Fibroblast of lung (primary cell): ENCODE measurements at regions not wholly inside any gene's neighbourhood (a gene's known extent, or its start where the extent isn't known, plus 50 kb on each side); places are given as distances from the start of the nearest gene placed in this dataset.

Source experiments
- DNase-seq, 2 donors: peaks; one replicate each; pipeline versions ENCODE4 v3.0.0 to v3.0.0-alpha.2; 2010; ENCODE audit warnings: low read depth in 2 of 2
- H2AFZ ChIP-seq: 2 replicates; pipeline ENCODE4 v1.5.1; 2012; ENCODE audit warnings: low read length, control low read depth, inconsistent platforms
- H3K27ac ChIP-seq: 2 replicates; pipeline ENCODE4 v1.5.1; 2011; ENCODE audit warnings: low read length, control low read depth; ENCODE audit not compliant: insufficient read depth
- H3K27me3 ChIP-seq: 2 replicates; pipeline ENCODE4 v1.5.1; 2011; ENCODE audit warnings: mild to moderate bottlenecking, low read length; ENCODE audit not compliant: control insufficient read depth, insufficient read depth
- H3K36me3 ChIP-seq: 2 replicates; pipeline ENCODE4 v1.5.1; 2011; ENCODE audit warnings: low read length; ENCODE audit not compliant: control insufficient read depth, insufficient read depth
- H3K4me1 ChIP-seq: 2 replicates; pipeline ENCODE4 v1.5.1; 2011; ENCODE audit warnings: low read length; ENCODE audit not compliant: control insufficient read depth, insufficient read depth; ENCODE audit errors: extremely low read depth
- H3K4me2 ChIP-seq: 2 replicates; pipeline ENCODE4 v1.5.1; 2011; ENCODE audit warnings: low read length, control low read depth; ENCODE audit not compliant: insufficient read depth; ENCODE audit errors: extremely low read depth
- H3K4me3 ChIP-seq, 4 experiments: fragments of 200-600 bp in 1 of 4; sonication (generic) in 1 of 4; replicated peaks in 1 of 4; 2 replicates each; pipeline ENCODE4 v1.5.1; 2011 to 2016; ENCODE audit warnings: low read length in 4 of 4, low read depth in 3 of 4, mild to moderate bottlenecking in 3 of 4, control low read depth in 2 of 4, inconsistent platforms in 1 of 4, mixed read lengths in 1 of 4; ENCODE audit not compliant: insufficient read depth in 1 of 4; ENCODE audit errors: control extremely low read depth in 1 of 4
- H3K79me2 ChIP-seq: 2 replicates; pipeline ENCODE4 v1.5.1; 2012; ENCODE audit warnings: mild to moderate bottlenecking, low read length, inconsistent platforms; ENCODE audit not compliant: control insufficient read depth, insufficient read depth
- H3K9ac ChIP-seq: 2 replicates; pipeline ENCODE4 v1.5.1; 2011; ENCODE audit warnings: mild to moderate bottlenecking, low read length, control low read depth; ENCODE audit not compliant: insufficient read depth
- H3K9me3 ChIP-seq: 2 replicates; pipeline ENCODE4 v1.5.1; 2012; ENCODE audit warnings: low read depth, low read length; ENCODE audit not compliant: control insufficient read depth, insufficient read depth
- H4K20me1 ChIP-seq: 2 replicates; pipeline ENCODE4 v1.5.1; 2011; ENCODE audit warnings: low read length; ENCODE audit not compliant: control insufficient read depth, insufficient read depth; ENCODE audit errors: extremely low read depth
- EZH2 ChIP-seq: IDR thresholded peaks from 2 replicates; pipeline ENCODE4 v1.5.1; 2012; ENCODE audit warnings: low read length, control low read depth, mild to moderate bottlenecking; ENCODE audit errors: missing control alignments
- TF ChIP-seq, protein P1 (sequence below), 2 donors: IDR thresholded peaks in 1 of 2; conservative IDR thresholded peaks in 1 of 2; 1 replicate in 1 of 2; 2 replicates in 1 of 2; pipeline ENCODE4 v1.5.1; 2011 to 2012; ENCODE audit warnings: low read length in 2 of 2, control low read depth in 1 of 2, inconsistent platforms in 1 of 2, low read depth in 1 of 2, mild to moderate bottlenecking in 1 of 2

DNA sequence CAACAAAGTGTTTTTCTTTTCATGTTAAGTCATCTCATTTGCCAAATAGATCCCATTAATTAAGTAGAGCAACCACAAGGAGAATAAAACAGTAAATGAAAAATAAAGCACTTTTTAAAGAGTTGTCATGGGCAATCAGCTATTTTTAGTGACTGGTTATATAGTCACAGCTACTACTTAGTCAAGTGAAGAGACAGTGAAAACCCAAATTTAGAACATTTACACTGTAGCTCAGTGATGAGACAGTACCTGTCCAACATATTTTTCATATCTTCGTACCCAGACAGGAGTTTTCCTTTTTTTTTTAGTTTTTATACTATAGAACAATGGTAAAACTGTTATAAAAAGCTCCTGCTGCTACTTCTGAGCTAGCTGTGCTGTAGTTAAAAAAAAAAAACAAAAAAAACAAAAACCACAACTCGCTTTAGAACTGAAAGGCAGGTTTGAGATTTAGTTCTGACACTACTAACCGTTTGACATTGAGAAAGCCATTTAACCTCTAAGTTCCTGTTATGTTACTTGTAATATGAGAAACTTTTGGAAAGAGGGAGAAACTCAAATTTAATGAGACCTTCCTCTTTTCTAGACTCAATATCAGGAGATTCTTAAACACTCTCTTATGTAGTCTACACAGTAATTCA lies 777.5 kb downstream of the ADGRL2 start:
- Histone ChIP-seq H3K27ac (no peak overlapping the region), H2AFZ (no peak overlapping the region), H3K79me2 (no peaks in the 10 kb centered on the region), H3K4me2 (no peak overlapping the region), H3K9ac (no peak overlapping the region), H3K4me1 (no peaks in the 10 kb centered on the region), H3K4me3 (no peak overlapping the region), H3K27me3 (no peaks in the 10 kb centered on the region), H4K20me1 (no peaks in the 10 kb centered on the region), H3K36me3 (no peaks in the 10 kb centered on the region), H3K9me3 (no peaks in the 10 kb centered on the region)
- TF ChIP-seq EZH2: no peak
- TF ChIP-seq, protein P1, sequence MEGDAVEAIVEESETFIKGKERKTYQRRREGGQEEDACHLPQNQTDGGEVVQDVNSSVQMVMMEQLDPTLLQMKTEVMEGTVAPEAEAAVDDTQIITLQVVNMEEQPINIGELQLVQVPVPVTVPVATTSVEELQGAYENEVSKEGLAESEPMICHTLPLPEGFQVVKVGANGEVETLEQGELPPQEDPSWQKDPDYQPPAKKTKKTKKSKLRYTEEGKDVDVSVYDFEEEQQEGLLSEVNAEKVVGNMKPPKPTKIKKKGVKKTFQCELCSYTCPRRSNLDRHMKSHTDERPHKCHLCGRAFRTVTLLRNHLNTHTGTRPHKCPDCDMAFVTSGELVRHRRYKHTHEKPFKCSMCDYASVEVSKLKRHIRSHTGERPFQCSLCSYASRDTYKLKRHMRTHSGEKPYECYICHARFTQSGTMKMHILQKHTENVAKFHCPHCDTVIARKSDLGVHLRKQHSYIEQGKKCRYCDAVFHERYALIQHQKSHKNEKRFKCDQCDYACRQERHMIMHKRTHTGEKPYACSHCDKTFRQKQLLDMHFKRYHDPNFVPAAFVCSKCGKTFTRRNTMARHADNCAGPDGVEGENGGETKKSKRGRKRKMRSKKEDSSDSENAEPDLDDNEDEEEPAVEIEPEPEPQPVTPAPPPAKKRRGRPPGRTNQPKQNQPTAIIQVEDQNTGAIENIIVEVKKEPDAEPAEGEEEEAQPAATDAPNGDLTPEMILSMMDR (conservative IDR thresholded peaks at IDR 0.05 in 1 of 2, IDR thresholded peaks at IDR 0.05 in 1 of 2; ENCODE audit: low read depth in 1 of 2, low read length in 2 of 2): no peak
- DNase-seq: no peak

DNA sequence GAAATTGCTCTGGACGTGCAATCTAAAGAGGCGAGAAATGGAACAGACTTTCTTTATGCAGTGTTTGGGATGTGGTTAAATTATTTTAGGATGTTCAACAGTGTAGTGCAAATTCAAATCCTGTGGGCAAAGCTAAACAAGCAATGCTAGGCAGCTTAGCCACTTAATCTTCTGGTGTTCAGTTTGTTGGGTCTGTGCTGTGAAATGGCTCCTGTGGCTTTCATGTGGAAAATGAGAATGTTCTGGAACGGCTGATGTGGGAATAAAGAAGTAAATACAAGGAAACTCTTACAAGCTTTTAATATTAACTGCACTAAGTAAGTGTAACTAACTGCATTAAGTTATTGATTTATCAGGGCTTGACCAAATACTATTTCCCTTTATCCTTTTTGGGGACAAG lies 766.6 kb downstream of the ADGRL2 start:
- no peaks in the 10 kb centered on the region for H3K4me1 ChIP-seq
- no peaks in the 10 kb centered on the region for H4K20me1 ChIP-seq
- no peak overlapping the region for H3K9ac ChIP-seq
- H3K4me2 ChIP-seq: no peak overlapping the region
- H3K4me3 ChIP-seq: no peak overlapping the region
- no peak overlapping the region for H2AFZ ChIP-seq
- H3K79me2 ChIP-seq: no peaks in the 10 kb centered on the region
- H3K27ac ChIP-seq: no peak overlapping the region
- no peaks in the 10 kb centered on the region for H3K36me3 ChIP-seq
- no peaks in the 10 kb centered on the region for H3K9me3 ChIP-seq
- peak in 1 of 2 donors; percentile 11 for DNase-seq
- TF ChIP-seq, protein P1 (conservative IDR thresholded peaks at IDR 0.05 in 1 of 2, IDR thresholded peaks at IDR 0.05 in 1 of 2; ENCODE audit: low read depth in 1 of 2, low read length in 2 of 2): no peak
- TF ChIP-seq EZH2: no peak
- H3K27me3 ChIP-seq: no peaks in the 10 kb centered on the region

DNA sequence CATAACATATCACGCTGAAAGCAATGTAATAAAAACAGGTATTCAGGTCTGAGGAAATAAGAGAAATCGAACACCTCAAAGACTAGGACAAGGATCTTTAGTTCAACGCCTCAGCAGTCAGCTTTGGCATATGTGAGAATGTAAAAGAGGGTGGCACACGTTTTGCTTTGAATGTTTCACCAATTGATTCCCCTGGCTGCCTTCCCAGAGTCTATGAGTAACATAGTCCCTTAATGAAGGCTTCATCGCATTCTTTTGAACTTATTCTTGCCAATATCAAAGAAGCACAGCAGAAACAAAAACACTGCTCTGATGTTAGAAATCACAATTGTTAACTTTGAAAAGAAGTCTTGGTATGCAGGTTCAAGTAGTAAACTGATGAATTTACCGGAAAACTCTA lies 764.8 kb downstream of the ADGRL2 start:
- Histone ChIP-seq H3K79me2 (no peaks in the 10 kb centered on the region), H3K4me2 (peak overlapping the region; percentile 5), H3K27me3 (no peaks in the 10 kb centered on the region), H3K4me1 (no peaks in the 10 kb centered on the region), H4K20me1 (no peaks in the 10 kb centered on the region), H2AFZ (no peak overlapping the region), H3K36me3 (no peaks in the 10 kb centered on the region), H3K9me3 (no peaks in the 10 kb centered on the region), H3K9ac (no peak overlapping the region), H3K27ac (no peak overlapping the region), H3K4me3 (no peak overlapping the region)
- TF ChIP-seq, protein P1 (conservative IDR thresholded peaks at IDR 0.05 in 1 of 2, IDR thresholded peaks at IDR 0.05 in 1 of 2; ENCODE audit: low read depth in 1 of 2, low read length in 2 of 2): no peak
- TF ChIP-seq EZH2: no peak
- DNase-seq: peak; percentile 57 to 92
